OCI-LY7 (cell line): ENCODE measurements at regions not wholly inside any gene's neighbourhood (a gene's known extent, or its start where the extent isn't known, plus 50 kb on each side); places are given as distances from the start of the nearest gene placed in this dataset.

Experiments
- BruUV-seq: library from RNA; stranded (reverse); fragments of 400-500 nt; replicated peaks from 2 replicates; lab custom pipeline; 2021; lab: Mats Ljungman, UMichigan
- CTCF ChIA-PET: fragments of 300-600 bp; sonication (Branson Sonifier 250); formaldehyde crosslinking; loops from one replicate; lab custom pipeline; 2022; ENCODE audit warnings: antibody characterized with exemption; ENCODE audit not compliant: unreplicated experiment; lab: Charles Lee
- POLR2A ChIA-PET: fragments of 300-600 bp; sonication (Branson Sonifier 250); formaldehyde crosslinking; loops from one replicate; lab custom pipeline; 2022; ENCODE audit warnings: antibody characterized with exemption; lab: Charles Lee
- DNase-seq: peaks from one replicate; pipeline ENCODE4 v3.0.0-alpha.2; 2015; ENCODE audit warnings: low spot score
- H2AFZ ChIP-seq: fragments of 200-600 bp; sonication (generic), shearing (Covaris generic); 2 replicates; pipeline ENCODE4 v1.6.1; 2014; ENCODE audit warnings: mild to moderate bottlenecking, antibody characterized with exemption, low read length, moderate library complexity
- H3K27ac ChIP-seq: fragments of 200-600 bp; sonication (generic); 2 replicates; pipeline ENCODE4 v1.5.1; 2014; ENCODE audit warnings: mixed run types, low read depth, mild to moderate bottlenecking, moderate library complexity, low read length, inconsistent platforms; ENCODE audit not compliant: poor library complexity, severe bottlenecking
- H3K36me3 ChIP-seq: fragments of 200-600 bp; sonication (generic); 2 replicates; pipeline ENCODE4 v1.6.1; 2014; ENCODE audit warnings: mild to moderate bottlenecking, antibody characterized with exemption, low read length, moderate library complexity, mixed read lengths; ENCODE audit not compliant: insufficient read depth
- H3K4me1 ChIP-seq: fragments of 200-600 bp; sonication (generic); 2 replicates; pipeline ENCODE4 v1.5.1; 2014; ENCODE audit warnings: mild to moderate bottlenecking, low read length; ENCODE audit not compliant: insufficient read depth, poor library complexity, severe bottlenecking
- H3K4me2 ChIP-seq: fragments of 200-600 bp; sonication (generic); 2 replicates; pipeline ENCODE4 v1.6.1; 2014; ENCODE audit warnings: mild to moderate bottlenecking, low read length
- H3K4me3 ChIP-seq: fragments of 200-600 bp; sonication (generic); 2 replicates; pipeline ENCODE4 v1.5.1; 2014; ENCODE audit warnings: mild to moderate bottlenecking, low read depth, low read length; ENCODE audit not compliant: poor library complexity, severe bottlenecking
- H3K79me2 ChIP-seq: fragments of 200-600 bp; sonication (generic); 2 replicates; pipeline ENCODE4 v1.6.1; 2016; ENCODE audit warnings: low read depth, mild to moderate bottlenecking, low read length, moderate library complexity, mixed read lengths; ENCODE audit not compliant: insufficient read depth
- H3K9me2 ChIP-seq: fragments of 200-600 bp; sonication (generic); 2 replicates; pipeline ENCODE4 v1.6.1; 2016; ENCODE audit warnings: mild to moderate bottlenecking, low read length, mixed read lengths; ENCODE audit not compliant: insufficient read depth
- H3K9me3 ChIP-seq: fragments of 200-600 bp; sonication (generic); 2 replicates; pipeline ENCODE4 v1.6.1; 2014; ENCODE audit warnings: mild to moderate bottlenecking, mixed run types, low read length, mixed read lengths
- H4K20me1 ChIP-seq: fragments of 200-600 bp; sonication (generic); 2 replicates; pipeline ENCODE4 v1.6.1; 2014; ENCODE audit warnings: mild to moderate bottlenecking, antibody characterized with exemption, low read length, moderate library complexity, mixed read lengths; ENCODE audit not compliant: insufficient read depth
- CTCF ChIP-seq: fragments of 200-600 bp; sonication (generic); conservative IDR thresholded peaks from 2 replicates; pipeline ENCODE4 v1.5.1; 2014; ENCODE audit warnings: mild to moderate bottlenecking, antibody characterized with exemption, low read length, moderate library complexity, mixed read lengths
- EZH2phosphoT487 ChIP-seq: fragments of 200-600 bp; sonication (generic); IDR thresholded peaks from 2 replicates; pipeline ENCODE4 v1.6.1; 2018; ENCODE audit warnings: low read depth, borderline replicate concordance, mild to moderate bottlenecking, mixed run types, antibody characterized with exemption, low read length, moderate library complexity, mixed read lengths
- intact Hi-C: fragments of 100-400 bp; cut with micrococcal nuclease; formaldehyde crosslinking; loops from one replicate; pipeline ENCODE4 v1.10.0; 2022; ENCODE audit not compliant: unreplicated experiment

GRCh38 chr6:137313211-137313610, 94.0 kb upstream of the IFNGR1 start:
- H3K9me2 ChIP-seq, result no peaks in the 10 kb centered on the region
- H3K36me3 ChIP-seq, result no peaks in the 10 kb centered on the region
- BruUV-seq, result no TSS peak
- CTCF ChIA-PET, result interaction anchor here (2.5 kb wide), 1 partner anchor 219 kb away, joined by 11 read pairs; no protein-coding TSS in a partner anchor
- no peak overlapping the region for H3K27ac ChIP-seq
- H3K4me3 ChIP-seq, result no peak overlapping the region
- no peaks in the 10 kb centered on the region for H3K79me2 ChIP-seq
- H3K4me2 ChIP-seq, result no peak overlapping the region
- DNase-seq, result no peak
- POLR2A ChIA-PET, result interaction anchor here (1.0 to 1.6 kb wide), 2 partner anchors 21 to 215 kb away, joined by 3 to 4 read pairs; no protein-coding TSS in a partner anchor
- intact Hi-C loops, result loop anchor here (5.0 kb wide), 3 partner anchors 131 to 346 kb away; no protein-coding TSS in a partner anchor
- no peak overlapping the region for H2AFZ ChIP-seq
- H3K4me1 ChIP-seq, result peaks cover 4% of the 10 kb centered on the region
- no peaks in the 10 kb centered on the region for H4K20me1 ChIP-seq
- H3K9me3 ChIP-seq, result no peaks in the 10 kb centered on the region
- TF ChIP-seq CTCF (no peak), EZH2phosphoT487 (no peak)

- POLR2A ChIA-PET, result no interaction called here
- Histone ChIP-seq H2AFZ (no peak overlapping the region), H3K9me2 (no peaks in the 10 kb centered on the region), H3K36me3 (no peaks in the 10 kb centered on the region), H3K4me1 (peaks cover 12% of the 10 kb centered on the region), H3K79me2 (no peaks in the 10 kb centered on the region), H3K9me3 (no peaks in the 10 kb centered on the region), H3K27ac (no peak overlapping the region), H4K20me1 (no peaks in the 10 kb centered on the region), H3K4me2 (no peak overlapping the region), H3K4me3 (no peak overlapping the region)
- intact Hi-C loops, result loop anchor here (5.0 kb wide), 3 partner anchors 130 to 345 kb away; no protein-coding TSS in a partner anchor
- BruUV-seq, result no TSS peak
- CTCF ChIA-PET, result no interaction called here
- DNase-seq, result no peak
- no peak for TF ChIP-seq EZH2phosphoT487
- TF ChIP-seq CTCF, result no peak
These were observed 92.8 kb upstream of the IFNGR1 start for GRCh38 chr6:137311940-137312339.

- ChIA-PET CTCF (no interaction called here), POLR2A (interaction anchor here (0.5 to 1.6 kb wide), 4 partner anchors 10 to 696 kb away, joined by 3 to 4 read pairs (median 3); no protein-coding TSS in a partner anchor)
- Histone ChIP-seq H3K9me3 (no peaks in the 10 kb centered on the region), H3K4me1 (peaks cover 11% of the 10 kb centered on the region), H3K79me2 (no peaks in the 10 kb centered on the region), H3K4me2 (no peak overlapping the region), H3K4me3 (no peak overlapping the region), H3K36me3 (no peaks in the 10 kb centered on the region), H4K20me1 (no peaks in the 10 kb centered on the region), H3K27ac (no peak overlapping the region), H3K9me2 (no peaks in the 10 kb centered on the region), H2AFZ (no peak overlapping the region)
- no TSS peak for BruUV-seq
- no peak for DNase-seq
- intact Hi-C loops, result no loop called here
- TF ChIP-seq CTCF, result no peak
These were observed 90.0 kb upstream of the IFNGR1 start for GRCh38 chr6:137309078-137309762.
